COLO668 (cell line): ENCODE measurements at regions not wholly inside any gene's neighbourhood (a gene's known extent, or its start where the extent isn't known, plus 50 kb on each side); places are given as distances from the start of the nearest gene placed in this dataset.

Source experiments
- DNase-seq: peaks from one replicate; lab custom pipeline; 2025; ENCODE audit not compliant: unreplicated experiment; lab: John Stamatoyannopoulos, UW

DNA sequence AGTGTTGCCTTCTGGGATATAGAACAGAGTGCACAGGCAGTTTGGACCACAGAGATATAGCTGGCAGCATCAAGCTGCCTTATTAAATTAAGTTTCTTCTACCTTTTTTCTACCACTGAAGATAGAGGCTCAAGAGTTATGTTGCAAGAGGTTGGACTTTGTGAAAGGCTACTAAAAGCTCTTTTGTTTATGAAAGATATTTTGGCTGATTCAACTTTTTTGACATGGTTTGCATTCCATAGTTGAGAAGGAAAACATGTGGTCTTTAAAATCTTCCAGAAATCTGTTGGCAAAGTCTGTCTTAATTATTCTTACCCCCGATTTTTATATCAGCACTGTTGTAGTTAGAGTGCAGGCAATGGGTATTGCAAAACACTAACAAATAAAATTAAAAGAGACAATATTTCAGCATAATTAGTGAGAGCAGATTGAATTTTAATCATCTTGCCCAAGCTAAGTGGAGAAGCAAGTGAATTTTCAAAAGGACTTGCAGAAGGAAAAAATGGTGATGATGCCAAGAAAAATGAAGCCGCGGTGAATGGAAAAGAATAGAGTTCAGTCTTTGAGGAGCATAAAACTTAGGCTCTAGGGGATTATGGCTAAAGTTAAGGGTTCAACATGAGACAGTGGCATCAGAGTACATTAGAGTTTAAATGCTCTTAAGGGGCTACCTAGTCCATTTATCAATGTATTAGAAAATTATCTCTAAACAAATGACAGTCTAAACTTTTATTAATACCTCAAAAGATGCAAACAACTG, 450.9 kb upstream of the CNTNAP2 start:
- DNase-seq = no peak

DNA sequence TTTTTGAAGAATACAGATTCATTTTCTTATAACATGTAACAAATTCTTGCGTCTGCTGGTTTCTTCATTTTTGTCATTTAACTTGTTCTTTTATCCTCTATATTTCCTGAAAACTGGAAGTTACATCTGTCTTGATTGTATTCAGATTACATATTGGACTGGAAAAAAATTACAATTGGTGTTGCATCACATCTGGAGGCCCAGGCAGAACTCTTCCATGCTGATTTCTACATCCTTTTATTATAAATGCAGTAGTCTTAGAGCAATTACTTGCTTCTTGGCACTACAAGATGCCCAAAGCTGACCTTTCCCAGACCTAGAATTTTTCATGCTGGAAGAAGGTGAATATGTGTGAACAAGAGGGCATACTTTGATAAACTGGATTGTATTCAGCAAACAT, 460.9 kb upstream of the CNTNAP2 start:
- no peak for DNase-seq

DNA sequence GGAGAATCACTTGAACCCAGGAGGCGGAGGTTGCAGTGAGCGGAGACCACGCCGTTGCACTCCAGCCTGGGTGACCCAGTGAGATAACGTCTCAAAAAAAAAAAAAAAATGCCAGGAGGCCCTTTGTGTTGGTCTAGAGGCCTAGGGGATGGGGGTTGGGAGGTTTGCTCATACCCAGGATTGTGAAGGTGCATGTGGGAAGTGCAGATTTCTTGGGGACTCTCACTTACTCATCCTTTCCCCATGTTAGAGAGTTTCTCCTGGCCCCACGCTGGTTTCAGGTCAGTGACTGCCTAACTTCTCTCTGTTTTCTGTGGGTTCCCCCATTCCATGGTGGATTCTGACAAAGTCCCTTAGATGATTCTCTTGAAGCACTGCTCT, 471.5 kb upstream of the CNTNAP2 start:
- DNase-seq = no peak

DNA sequence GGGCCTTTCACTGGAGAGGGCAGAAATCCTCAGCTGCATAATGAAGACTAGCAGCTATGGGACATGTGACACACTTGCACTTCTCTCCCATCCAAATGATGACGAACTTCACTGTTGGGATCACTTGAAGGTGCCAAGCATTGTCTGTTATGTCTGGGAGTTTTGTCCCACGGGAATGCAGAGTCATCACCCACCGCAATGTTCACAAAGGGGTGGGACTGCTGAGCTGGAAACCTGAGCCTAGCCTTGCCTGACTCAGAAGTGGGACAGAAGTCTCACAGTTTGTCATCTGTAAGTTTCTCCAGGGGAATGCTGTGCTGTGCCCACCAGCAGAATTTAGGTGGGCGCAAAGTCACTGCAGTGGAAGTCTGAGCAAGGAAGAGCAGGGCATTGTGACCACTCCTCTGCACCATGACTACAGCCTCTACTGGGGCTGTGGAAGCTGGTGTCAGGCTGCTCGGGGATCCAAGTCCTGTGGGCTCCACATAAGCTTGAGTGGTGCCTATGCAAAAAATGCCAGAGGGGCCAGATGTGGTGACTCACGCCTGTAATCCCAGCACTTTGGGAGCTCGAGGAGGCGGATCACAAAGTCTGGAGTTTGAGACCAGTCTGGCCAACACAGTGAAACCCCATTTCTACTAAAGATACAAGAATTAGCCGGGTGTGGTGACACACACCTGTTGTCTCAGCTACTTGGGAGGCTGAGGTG, 472.0 kb upstream of the CNTNAP2 start:
- DNase-seq = no peak

DNA sequence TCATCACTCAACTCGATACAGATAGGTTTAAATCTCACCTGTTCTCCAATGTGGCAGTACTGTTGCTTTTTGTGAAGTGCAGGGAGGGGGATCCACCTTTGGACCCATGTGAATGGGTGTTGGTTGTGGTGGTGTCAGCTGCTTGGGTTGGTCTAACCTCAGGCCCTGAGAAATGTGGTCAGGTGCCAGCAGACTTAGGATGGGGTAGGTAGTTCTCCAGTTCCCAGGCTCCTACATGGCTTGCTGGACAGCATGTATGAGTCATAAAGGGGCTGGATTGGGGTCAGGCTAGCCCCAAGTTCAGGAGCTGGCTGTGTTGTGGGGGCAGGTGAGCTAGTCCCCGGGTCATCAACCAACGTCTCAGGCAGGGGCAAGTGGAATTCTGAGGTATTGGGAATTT, 472.6 kb upstream of the CNTNAP2 start:
- no peak for DNase-seq

DNA sequence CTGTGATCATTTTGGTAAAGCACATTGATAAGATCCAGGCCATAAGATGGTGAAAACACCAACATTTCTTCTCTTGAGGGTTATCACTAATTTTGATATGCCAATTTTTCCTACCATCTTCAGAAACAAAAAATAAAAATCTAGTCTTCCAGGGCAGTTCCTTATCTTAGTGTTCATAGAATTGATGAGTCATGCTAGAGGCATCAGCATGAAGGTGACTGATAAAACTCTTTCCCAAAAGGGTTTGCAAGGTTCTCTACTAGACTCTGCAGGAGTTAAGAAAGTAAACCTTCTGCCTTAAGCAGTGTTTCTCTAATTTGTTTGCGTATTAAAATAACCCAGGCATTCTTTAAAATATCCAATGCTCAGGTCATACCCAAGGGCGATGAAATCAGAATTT, 483.1 kb upstream of the CNTNAP2 start:
- no peak for DNase-seq

DNA sequence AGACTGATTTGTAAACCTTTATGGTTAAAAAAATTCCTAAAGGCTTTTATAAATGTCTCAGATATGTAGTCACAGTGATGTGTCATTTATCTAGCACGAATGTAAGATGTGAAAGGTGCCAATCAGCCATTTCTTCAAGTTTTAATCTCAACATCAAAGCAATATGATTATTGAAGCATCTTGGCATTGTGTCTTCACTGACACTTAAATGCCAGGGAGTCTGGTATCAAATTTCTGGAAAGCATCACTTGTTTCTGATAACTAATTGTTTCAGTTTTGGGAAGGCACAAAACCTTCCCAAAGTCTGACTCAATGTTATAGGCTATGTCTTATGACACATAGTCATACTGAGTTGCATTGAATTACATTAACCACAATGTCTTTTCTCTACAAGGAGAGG, 492.0 kb upstream of the CNTNAP2 start:
- DNase-seq = no peak

DNA sequence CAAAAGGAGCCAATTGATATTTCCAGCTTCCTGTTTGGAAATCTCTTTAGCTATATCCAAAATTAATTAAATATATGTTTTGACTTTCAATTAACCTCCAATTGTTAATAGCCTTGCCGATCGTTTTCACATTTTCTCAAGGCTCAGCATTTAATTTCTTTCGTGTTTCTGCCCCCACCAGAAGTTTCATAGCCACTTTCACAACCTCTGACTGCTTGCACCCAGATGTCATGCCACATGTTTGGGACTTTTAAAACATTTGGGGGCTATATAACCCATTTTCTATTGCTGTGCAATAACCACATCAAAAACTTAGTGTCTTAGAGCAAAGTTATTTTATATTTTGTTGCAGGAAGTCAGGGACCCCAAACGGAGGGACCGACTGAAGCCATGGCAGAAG, 510.6 kb upstream of the CNTNAP2 start:
- DNase-seq = no peak

DNA sequence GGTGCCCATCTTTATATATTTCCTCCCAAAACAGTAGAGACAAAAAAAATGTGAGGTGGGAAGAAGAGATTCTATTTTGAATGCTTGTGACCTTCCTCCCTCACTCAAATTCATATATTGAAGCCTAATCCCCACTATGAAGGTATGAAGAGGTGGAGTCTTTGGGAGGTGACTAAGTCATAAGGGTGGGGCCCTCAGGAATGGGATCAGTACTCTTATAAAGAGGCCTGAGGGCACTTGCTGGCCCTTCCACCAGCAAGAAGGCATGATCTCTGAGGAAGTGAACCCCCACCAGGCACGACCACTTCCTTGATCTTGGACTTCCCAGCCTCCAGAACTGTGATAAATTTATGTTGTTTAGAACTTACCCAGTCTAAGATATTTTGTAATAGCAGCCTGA, 517.2 kb upstream of the CNTNAP2 start:
- DNase-seq = no peak

DNA sequence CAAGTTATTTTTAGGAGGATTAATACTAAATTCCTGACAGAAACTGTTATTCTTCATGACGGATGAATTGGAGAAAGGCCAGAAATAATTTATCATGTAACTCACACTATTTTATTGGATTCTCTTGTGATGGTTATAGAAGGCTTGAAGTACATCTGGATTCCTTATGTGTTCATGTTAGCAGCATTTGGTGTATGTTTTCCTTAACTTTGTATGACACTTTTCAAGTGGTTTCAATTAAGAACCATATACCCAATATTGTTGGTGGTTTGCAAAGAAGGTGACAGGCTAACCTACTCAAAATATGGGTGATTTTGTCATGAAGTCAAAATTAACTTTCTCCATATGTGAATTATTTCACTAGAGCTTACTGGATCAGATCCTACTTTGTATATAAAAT, 532.2 kb upstream of the CNTNAP2 start:
- DNase-seq = no peak

DNA sequence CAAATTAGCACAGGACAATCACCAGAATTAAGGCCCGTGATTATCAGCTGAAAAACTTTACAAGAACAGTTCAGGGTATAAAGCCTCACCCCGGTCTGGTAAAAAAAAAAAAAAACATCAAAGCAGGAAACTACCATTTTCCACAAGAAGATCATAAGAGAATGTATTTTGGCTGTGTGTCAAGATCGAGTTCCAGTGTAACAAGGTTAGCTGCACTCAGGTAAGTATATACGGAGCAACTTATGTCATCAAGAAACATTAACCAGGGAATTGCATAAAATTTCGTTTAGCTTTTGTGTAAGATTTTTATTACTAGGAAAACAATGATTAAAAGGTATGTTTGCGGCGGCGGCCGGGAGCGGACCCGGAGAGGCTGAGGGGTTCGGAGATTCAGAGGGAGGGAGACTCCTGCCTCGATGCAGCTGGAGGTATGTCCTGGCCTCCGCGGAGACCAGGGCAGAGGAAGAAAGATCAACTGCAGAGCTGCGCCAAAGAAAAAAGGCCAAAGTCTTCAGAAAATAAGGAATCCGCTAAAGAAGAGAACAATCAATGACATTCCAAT, 533.8 kb upstream of the CNTNAP2 start:
- no peak for DNase-seq

DNA sequence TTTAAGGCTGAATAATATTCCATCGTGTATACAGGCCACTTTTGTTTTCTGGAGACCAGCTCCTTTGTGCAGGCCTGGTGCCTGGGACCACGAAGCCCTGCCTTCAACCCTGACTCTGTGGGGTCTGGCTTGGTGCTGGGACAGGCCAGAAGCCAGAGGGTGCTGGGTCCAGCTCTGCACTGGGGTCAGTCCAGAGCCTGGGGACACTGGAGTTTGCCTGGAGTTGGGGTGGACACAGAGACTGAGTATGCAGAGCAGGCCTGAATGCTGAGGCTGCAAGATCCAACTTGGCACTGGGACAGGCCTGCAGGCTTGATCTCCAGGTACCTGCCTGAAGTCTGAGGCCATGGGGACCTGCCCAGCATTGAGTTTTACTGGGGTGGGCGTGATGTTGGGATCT, 558.8 kb upstream of the CNTNAP2 start:
- no peak for DNase-seq

DNA sequence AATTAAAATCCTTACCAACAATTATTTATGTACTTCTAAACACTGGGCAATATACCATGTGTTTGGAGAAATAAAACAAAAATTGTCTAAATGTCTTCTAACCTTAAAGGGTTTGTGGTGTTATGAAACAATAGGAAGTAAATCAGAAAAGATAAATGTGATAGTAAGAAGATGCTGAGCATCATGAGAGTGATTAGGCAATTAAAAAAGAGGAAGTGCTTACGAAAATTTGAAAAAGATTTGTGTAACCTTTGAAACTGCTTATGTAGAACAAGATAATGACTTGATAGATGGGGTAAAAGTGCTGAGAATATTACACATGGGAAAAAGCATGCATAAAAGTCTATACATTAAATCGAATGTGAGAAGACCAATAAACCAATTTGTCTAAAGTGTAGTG, 573.4 kb upstream of the CNTNAP2 start:
- DNase-seq = no peak

DNA sequence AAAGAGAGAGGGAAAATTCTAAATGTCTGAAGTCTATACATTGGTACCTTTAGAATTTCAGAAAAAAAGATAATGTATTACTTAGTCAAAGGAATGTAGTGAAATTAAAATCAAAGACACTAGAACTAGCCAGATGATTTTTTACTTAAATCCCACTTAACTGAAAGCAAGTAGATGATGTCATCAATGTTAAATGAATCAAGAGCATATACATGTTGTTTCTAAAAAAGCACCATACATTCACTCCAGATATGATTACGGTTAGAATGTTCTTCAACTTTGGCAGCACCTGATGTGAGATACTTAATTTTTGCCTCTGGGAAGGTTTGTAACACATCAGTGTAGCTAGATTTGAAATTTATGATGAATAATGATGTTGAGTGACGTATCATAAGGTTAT, 576.7 kb upstream of the CNTNAP2 start:
- no peak for DNase-seq

DNA sequence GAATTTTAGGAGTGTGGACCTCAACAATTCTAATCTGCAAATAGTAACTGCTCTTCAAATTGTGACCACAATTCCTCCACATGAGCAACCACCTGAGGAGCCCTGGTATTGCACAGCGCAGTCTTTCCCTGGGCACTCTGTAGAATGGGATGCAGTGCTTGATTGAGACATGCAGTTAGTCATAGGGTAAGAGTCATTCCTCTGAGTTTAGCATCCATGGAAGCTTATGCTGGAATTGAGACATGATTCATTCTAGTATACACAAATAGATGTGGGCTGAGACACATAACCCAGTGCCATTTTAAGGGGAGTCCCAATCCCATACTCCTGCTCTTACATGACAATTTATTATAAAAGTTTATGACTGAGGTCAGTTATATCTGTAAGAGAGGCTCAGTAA, 582.3 kb upstream of the CNTNAP2 start:
- no peak for DNase-seq

DNA sequence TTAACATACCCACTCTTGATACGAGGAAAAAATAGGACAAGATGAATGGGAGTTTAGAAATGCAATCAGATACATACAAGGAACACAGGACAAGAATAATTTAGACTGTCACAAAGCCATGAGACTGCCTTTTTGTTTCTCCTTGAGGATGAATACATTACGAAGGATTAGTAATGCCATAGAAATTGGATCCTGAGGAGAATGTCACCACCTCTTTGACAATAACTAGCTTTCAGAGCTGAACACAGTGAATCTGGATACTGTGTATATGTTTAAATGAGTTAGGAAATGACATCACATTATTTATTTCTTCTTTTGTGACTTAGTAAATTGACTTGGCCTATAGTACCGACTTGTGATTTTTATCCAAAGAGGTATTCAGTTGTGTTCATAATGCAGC, 596.3 kb upstream of the CNTNAP2 start:
- no peak for DNase-seq

DNA sequence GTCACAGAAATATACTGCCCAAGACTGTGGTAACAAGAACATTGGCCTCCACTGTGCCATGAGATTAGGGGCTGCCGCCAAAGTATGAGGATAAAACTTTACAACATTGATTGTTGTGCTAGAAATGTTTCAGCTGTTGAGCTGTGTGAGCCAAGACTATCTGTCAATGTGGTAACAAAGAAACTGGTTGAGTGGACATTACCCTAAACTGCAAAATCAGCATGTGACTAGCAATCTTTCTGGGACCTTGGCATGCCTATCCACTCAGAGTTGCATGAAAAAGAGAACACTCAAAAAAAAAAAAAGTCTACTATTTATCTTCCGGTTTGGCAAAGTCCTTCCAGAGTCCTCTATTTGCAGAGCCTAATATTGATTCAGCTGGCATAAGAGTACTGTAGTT, 605.6 kb upstream of the CNTNAP2 start:
- DNase-seq = no peak

DNA sequence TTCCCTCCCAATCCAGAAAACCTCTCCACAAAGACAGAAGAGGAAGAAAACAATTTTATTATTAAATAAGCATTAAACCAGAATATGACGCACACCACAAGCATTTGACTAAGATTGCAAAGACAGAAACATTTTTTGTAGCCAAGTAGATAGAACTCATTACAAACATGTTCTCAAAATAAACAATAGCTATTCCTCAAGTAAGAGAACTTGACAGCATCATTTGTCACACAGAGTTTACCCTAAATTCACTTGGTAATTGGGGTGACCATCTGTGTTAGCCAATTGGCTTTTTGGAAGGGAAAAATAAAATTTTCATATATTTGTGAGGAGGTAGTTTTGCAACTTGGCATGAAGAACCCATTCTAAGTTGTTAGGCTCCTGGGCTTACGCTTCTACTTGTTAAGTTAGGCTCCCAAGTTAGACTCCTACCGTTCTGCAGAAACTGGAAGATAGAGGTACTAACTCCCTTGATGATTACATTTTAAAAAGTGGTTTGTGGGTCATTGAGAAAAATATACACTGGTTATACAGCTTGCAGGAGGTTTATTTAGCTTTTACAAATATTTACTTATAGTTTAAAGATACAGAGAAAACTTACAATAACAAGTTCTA, 618.6 kb upstream of the CNTNAP2 start:
- no peak for DNase-seq

DNA sequence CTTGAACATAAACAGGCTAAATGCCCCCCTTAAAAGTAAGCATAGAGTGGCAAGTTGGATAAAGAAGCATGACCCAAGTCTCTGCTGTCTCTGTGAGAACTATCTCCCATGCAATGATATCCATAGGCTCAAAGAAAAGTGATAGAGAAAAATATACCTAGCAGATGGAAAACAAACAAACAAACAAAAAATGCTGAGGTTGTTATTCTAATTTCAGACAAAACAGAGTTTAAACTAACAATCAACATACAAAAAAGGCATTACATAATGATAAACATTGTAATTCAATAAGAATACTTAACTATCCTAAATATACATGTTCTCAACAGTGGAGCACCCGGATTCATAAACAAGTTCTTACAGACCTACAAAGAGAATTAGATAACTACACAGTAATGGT, 626.2 kb upstream of the CNTNAP2 start:
- no peak for DNase-seq

DNA sequence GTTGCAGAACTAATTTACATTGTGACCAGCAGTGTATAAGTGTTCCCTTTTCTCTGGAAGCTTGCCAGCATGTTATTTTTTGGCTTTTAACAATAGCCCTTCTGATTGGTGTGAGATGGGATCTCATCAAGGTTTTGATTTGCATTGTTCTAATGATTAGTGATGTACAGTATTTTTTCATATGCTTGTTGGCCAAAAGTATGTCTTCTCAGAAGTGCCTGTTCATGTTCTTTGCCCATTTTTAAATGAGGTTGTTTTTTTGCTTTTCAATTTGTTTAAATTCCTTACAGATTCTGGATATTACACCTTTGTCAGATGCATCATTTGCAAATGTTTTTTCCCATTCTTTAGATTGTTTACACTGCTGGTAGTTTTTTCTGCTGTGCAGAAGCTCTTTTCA, 627.0 kb upstream of the CNTNAP2 start:
- no peak for DNase-seq

DNA sequence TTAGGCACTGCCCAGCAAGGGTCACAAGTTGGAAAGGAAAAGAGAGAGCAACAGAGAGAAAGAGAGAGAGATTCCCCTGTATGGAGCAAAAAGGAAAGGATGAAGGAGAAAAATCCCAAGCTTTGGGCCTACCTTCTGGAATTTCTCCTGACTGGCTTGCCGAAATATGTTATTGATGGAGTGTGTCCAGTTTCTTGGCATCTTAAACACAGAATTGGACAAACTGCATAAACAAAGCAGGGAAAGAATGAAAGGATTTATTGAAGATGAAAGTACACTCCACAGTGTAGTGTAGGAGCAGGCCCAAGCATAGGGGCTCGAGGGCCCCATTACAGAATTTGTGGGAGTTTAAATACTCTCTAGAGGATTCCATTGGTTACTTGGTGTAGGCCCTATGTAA, 627.8 kb upstream of the CNTNAP2 start:
- DNase-seq = no peak

DNA sequence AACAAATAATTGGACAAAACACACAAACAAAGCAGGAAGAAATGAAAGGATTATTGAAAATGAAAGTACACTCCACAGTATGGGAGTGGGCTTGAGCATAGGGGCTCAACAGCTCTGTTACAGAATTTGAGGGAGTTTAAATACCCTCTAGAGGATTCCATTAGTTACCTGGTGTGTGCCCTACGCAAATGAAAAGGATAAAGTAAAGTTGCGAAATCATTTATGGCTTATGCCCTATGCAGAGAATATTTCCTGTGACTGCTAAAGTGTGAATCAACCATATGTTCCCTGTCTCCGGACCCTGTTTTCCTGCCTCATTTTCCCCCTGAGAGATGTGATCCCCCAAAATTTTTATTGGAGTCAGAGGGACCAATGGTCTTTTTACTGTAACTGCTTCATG, 634.6 kb upstream of the CNTNAP2 start:
- DNase-seq = no peak
